CD14-positive monocyte (primary cell): ENCODE measurements at regions not wholly inside any gene's neighbourhood (a gene's known extent, or its start where the extent isn't known, plus 50 kb on each side); places are given as distances from the start of the nearest gene placed in this dataset.

Experiments used
- DNase-seq, 3 donors: peaks; one replicate each; pipeline ENCODE4 v3.0.0-alpha.2; 2011 to 2022
- H2AFZ ChIP-seq: 2 replicates; pipeline ENCODE4 v1.6.0; 2012; ENCODE audit warnings: mild to moderate bottlenecking, low read depth, low read length, inconsistent platforms; ENCODE audit not compliant: insufficient read depth, poor library complexity, severe bottlenecking
- H3K27ac ChIP-seq, 2 donors: 1 replicate in 1 of 2; 2 replicates in 1 of 2; pipeline ENCODE4 v1.5.1; 2012 to 2013; ENCODE audit warnings: low read length in 2 of 2, control low read depth in 1 of 2, inconsistent platforms in 1 of 2, low read depth in 1 of 2, mild to moderate bottlenecking in 1 of 2
- H3K27me3 ChIP-seq, 2 donors: one replicate each; pipeline versions ENCODE4 v1.6.0 to v1.6.1; 2011 to 2013; ENCODE audit warnings: low read length in 2 of 2; ENCODE audit not compliant: control insufficient read depth in 2 of 2, insufficient read depth in 2 of 2
- H3K36me3 ChIP-seq, 2 donors: replicated peaks in 1 of 2; 1 replicate in 1 of 2; 2 replicates in 1 of 2; pipeline versions ENCODE4 v1.5.1 to v1.6.1; 2012 to 2013; ENCODE audit warnings: low read length in 2 of 2, control low read depth in 1 of 2, inconsistent platforms in 1 of 2, mild to moderate bottlenecking in 1 of 2; ENCODE audit not compliant: insufficient read depth in 2 of 2, control insufficient read depth in 1 of 2
- H3K4me1 ChIP-seq, 2 donors: 1 replicate in 1 of 2; 2 replicates in 1 of 2; pipeline versions ENCODE4 v1.5.1 to v1.6.1; 2012 to 2013; ENCODE audit warnings: low read length in 2 of 2, control low read depth in 1 of 2, inconsistent platforms in 1 of 2, mild to moderate bottlenecking in 1 of 2, moderate library complexity in 1 of 2; ENCODE audit not compliant: insufficient read depth in 2 of 2, control insufficient read depth in 1 of 2
- H3K4me2 ChIP-seq: replicated peaks from 2 replicates; pipeline ENCODE3; 2012; ENCODE audit warnings: low read length, moderate library complexity, mild to moderate bottlenecking; ENCODE audit not compliant: poor library complexity, severe bottlenecking; ENCODE audit errors: extremely low read depth
- H3K4me3 ChIP-seq, 3 experiments: fragments of 200-600 bp in 1 of 3; sonication (generic) in 1 of 3; replicated peaks in 1 of 3; 1 replicate in 2 of 3; 2 replicates in 1 of 3; pipeline ENCODE4 v1.5.1; 2011 to 2013; ENCODE audit warnings: low read length in 3 of 3, mild to moderate bottlenecking in 3 of 3, control low read depth in 2 of 3, low read depth in 2 of 3, inconsistent platforms in 1 of 3, moderate library complexity in 1 of 3
- H3K79me2 ChIP-seq: 2 replicates; pipeline ENCODE4 v1.6.0; 2012; ENCODE audit warnings: mild to moderate bottlenecking, control low read depth, inconsistent platforms, low read length, moderate library complexity; ENCODE audit not compliant: insufficient read depth
- H3K9ac ChIP-seq: 2 replicates; pipeline ENCODE4 v1.6.0; 2017; ENCODE audit warnings: low read length, mild to moderate bottlenecking; ENCODE audit not compliant: insufficient read depth, poor library complexity, severe bottlenecking
- H3K9me3 ChIP-seq, 2 donors: replicated peaks in 1 of 2; 1 replicate in 1 of 2; 2 replicates in 1 of 2; pipeline versions ENCODE4 v1.5.1 to v1.6.1; 2012 to 2013; ENCODE audit warnings: low read length in 2 of 2, control low read depth in 1 of 2; ENCODE audit not compliant: control insufficient read depth in 1 of 2, insufficient read depth in 1 of 2
- H4K20me1 ChIP-seq: 2 replicates; pipeline ENCODE4 v1.6.0; 2012; ENCODE audit warnings: mild to moderate bottlenecking, low read length, control low read depth, moderate library complexity; ENCODE audit not compliant: insufficient read depth
- H3K27ac Mint-ChIP-seq, 7 donors: one replicate each; pipeline ENCODE4 v1.8.0; 2020; ENCODE audit warnings: mild to moderate bottlenecking in 7 of 7, mixed read lengths in 7 of 7, moderate library complexity in 6 of 7, inconsistent platforms in 2 of 7
- H3K27me3 Mint-ChIP-seq, 3 donors: one replicate each; pipeline ENCODE4 v1.8.0; 2021 to 2022; ENCODE audit warnings: low read depth in 3 of 3, mild to moderate bottlenecking in 3 of 3, mixed read lengths in 3 of 3, moderate library complexity in 3 of 3, inconsistent platforms in 1 of 3
- H3K36me3 Mint-ChIP-seq, 2 donors: one replicate each; pipeline ENCODE4 v1.8.0; 2020; ENCODE audit warnings: mixed read lengths in 2 of 2, inconsistent platforms in 1 of 2, mild to moderate bottlenecking in 1 of 2
- H3K4me1 Mint-ChIP-seq: one replicate; pipeline ENCODE4 v1.8.0; 2020; ENCODE audit warnings: mild to moderate bottlenecking, mixed read lengths
- H3K4me3 Mint-ChIP-seq, 2 donors: one replicate each; pipeline ENCODE4 v1.8.0; 2020; ENCODE audit warnings: mild to moderate bottlenecking in 2 of 2, mixed read lengths in 2 of 2, moderate library complexity in 1 of 2
- H3K9me3 Mint-ChIP-seq, 7 donors: one replicate each; pipeline ENCODE4 v1.8.0; 2020 to 2022; ENCODE audit warnings: mixed read lengths in 7 of 7, mild to moderate bottlenecking in 6 of 7, moderate library complexity in 6 of 7, inconsistent platforms in 2 of 7
- CTCF ChIP-seq: fragments of 200-600 bp; IDR thresholded peaks from one replicate; pipeline ENCODE4 v1.8.0; 2022; ENCODE audit warnings: antibody characterized with exemption, mild to moderate bottlenecking
- WGBS: methylation state at CpG from one replicate; pipeline ENCODE4 v1.1.5; 2013; ENCODE audit warnings: missing lambda C conversion rate; ENCODE audit not compliant: insufficient coverage; 5-methylcytosine and 5-hydroxymethylcytosine counted together
- intact Hi-C, 2 donors: fragments of 100-400 bp; cut with micrococcal nuclease; formaldehyde crosslinking; loops; one replicate each; pipeline versions ENCODE4 v1.15.0 to v1.15.1; 2023

DNA sequence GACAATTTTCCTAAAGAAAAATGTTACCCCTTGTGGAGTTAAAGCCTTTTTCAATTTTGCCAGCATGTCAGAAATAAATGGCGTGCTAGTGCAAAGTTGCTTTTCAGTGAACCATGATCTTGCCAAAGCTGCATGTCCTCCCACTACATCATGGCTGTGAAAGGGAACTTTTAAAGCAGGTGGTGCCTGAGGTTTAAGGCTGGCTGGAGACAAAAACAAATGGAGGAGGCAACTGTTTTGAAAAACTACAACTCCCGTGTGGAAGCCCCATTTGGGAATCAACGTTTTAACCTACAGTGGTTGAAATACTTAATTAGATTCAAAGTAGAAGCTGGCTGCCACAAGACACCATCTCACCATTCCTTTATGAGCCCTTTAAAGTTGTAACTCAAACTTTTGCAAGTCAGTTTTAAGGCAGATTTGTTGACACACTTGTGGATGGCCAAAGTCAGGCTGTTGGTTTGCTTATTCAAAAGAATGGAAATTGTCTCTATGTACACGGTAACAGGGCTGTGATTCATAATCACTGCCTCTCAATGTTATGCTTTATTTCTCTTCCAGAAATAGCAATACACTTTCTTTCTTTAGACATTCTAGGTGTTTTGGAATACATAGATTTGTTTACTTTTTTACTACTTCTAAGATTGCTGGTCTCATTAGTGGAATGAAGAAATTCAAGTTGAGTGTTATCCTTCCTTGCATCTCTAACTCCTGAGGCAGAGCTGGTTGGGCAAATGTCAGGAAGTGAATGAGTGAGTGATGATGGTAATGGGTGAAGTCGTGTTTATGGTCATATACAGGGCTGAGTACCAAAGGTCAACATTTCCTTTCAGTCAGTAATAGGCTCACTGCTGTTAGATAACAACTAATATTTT is 196.4 kb upstream of the GMDS start:
- Histone ChIP-seq H3K27ac (no peak overlapping the region), H3K27me3 (no peaks in the 10 kb centered on the region), H3K9me3 (no peaks in the 10 kb centered on the region), H4K20me1 (no peaks in the 10 kb centered on the region), H3K36me3 (no peaks in the 10 kb centered on the region), H3K4me1 (no peaks in the 10 kb centered on the region), H3K9ac (no peak overlapping the region), H3K79me2 (no peaks in the 10 kb centered on the region), H3K4me3 (no peak overlapping the region), H3K4me2 (no peak overlapping the region), H2AFZ (no peak overlapping the region)
- DNase-seq = no peak
- H3K27ac Mint-ChIP-seq = no peak overlapping the region
- no peaks in the 10 kb centered on the region for H3K36me3 Mint-ChIP-seq
- H3K27me3 Mint-ChIP-seq = peaks cover 0 to 4% (median 1%) of the 10 kb centered on the region in 3 donors
- H3K4me3 Mint-ChIP-seq = no peak overlapping the region
- no peaks in the 10 kb centered on the region for H3K4me1 Mint-ChIP-seq
- TF ChIP-seq CTCF = no peak
- no CpG with 5 or more reads among the region's 5 CpGs for WGBS
- peaks cover 0 to 1% (median 0%) of the 10 kb centered on the region in 7 donors for H3K9me3 Mint-ChIP-seq
- intact Hi-C loops = no loop called here

DNA sequence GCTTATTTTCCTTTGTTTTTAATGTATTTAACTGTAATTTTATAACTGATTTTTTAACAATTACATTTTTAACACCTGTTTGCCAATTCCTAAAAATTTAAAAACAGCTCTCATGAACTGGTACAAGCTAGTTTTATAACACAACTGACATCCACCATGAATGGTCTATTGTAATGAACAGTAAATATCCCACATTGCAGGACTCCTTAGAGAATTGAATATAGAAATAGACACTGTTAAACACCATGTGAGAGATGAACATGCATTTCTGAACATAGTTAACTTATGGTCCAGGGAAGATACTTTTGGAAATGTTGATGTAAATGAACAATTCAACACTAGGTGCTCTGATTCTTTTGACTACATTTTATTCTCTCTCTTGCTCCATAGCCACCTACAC is 195.1 kb upstream of the GMDS start:
- intact Hi-C loops = no loop called here
- no peaks in the 10 kb centered on the region for H3K79me2 ChIP-seq
- Mint-ChIP-seq H3K4me1 (no peaks in the 10 kb centered on the region), H3K9me3 (peaks cover 0 to 1% (median 0%) of the 10 kb centered on the region in 7 donors), H3K27ac (no peak overlapping the region), H3K36me3 (no peaks in the 10 kb centered on the region), H3K4me3 (no peak overlapping the region), H3K27me3 (peaks cover 0 to 4% (median 1%) of the 10 kb centered on the region in 3 donors)
- no peak overlapping the region for H3K27ac ChIP-seq
- no peaks in the 10 kb centered on the region for H3K36me3 ChIP-seq
- no peak overlapping the region for H3K4me2 ChIP-seq
- no peak for TF ChIP-seq CTCF
- no peaks in the 10 kb centered on the region for H3K27me3 ChIP-seq
- DNase-seq = no peak
- H2AFZ ChIP-seq = no peak overlapping the region
- H3K9me3 ChIP-seq = no peaks in the 10 kb centered on the region
- H3K9ac ChIP-seq = no peak overlapping the region
- H3K4me3 ChIP-seq = no peak overlapping the region
- H3K4me1 ChIP-seq = no peaks in the 10 kb centered on the region
- H4K20me1 ChIP-seq = no peaks in the 10 kb centered on the region
